ENCODE measurements at regions not wholly inside any gene's neighbourhood (a gene's known extent, or its start where the extent isn't known, plus 50 kb on each side); places are given as distances from the start of the nearest gene placed in this dataset.

GRCh38 chr11:19391026-19391425 lies 150.3 kb upstream of the E2F8 start:
- FAIRE-seq (no peak), DNase-seq (ENCODE audit: low read depth) (no peak)
- no peaks in the 10 kb centered on the region for H3K27me3 ChIP-seq (ENCODE audit: control insufficient read depth, insufficient read depth, low read length)
- TF ChIP-seq CTCF (IDR thresholded peaks at IDR 0.05; ENCODE audit: insufficient read depth, low read length, severe bottlenecking), result no peak
- no peak overlapping the region for H3K4me3 ChIP-seq (ENCODE audit: low read depth, low read length)
- no peaks in the 10 kb centered on the region for H3K36me3 ChIP-seq (ENCODE audit: control insufficient read depth, insufficient read depth, low read length)

GRCh38 chr11:19389787-19390303 lies 149.1 kb upstream of the E2F8 start:
- Histone ChIP-seq H3K36me3 (ENCODE audit: control insufficient read depth, insufficient read depth, low read length) (no peaks in the 10 kb centered on the region), H3K27me3 (ENCODE audit: control insufficient read depth, insufficient read depth, low read length) (no peaks in the 10 kb centered on the region), H3K4me3 (ENCODE audit: low read depth, low read length) (no peak overlapping the region)
- no peak for TF ChIP-seq CTCF (IDR thresholded peaks at IDR 0.05; ENCODE audit: insufficient read depth, low read length, severe bottlenecking)
- DNase-seq (ENCODE audit: low read depth), result no peak
- no peak for FAIRE-seq

- FAIRE-seq (no peak), DNase-seq (ENCODE audit: low read depth) (no peak)
- H3K4me3 ChIP-seq (ENCODE audit: low read depth, low read length), result no peak overlapping the region
- H3K27me3 ChIP-seq (ENCODE audit: control insufficient read depth, insufficient read depth, low read length), result peaks cover 1% of the 10 kb centered on the region
- H3K36me3 ChIP-seq (ENCODE audit: control insufficient read depth, insufficient read depth, low read length), result no peaks in the 10 kb centered on the region
- TF ChIP-seq CTCF (IDR thresholded peaks at IDR 0.05; ENCODE audit: insufficient read depth, low read length, severe bottlenecking), result no peak
Measured at GRCh38 chr11:19382131-19382611, 141.4 kb upstream of the E2F8 start.

- DNase-seq (ENCODE audit: low read depth) (peak; percentile 94), FAIRE-seq (peak; percentile 98)
- no peak for TF ChIP-seq CTCF (IDR thresholded peaks at IDR 0.05; ENCODE audit: insufficient read depth, low read length, severe bottlenecking)
- H3K27me3 ChIP-seq (ENCODE audit: control insufficient read depth, insufficient read depth, low read length), result peaks cover 1% of the 10 kb centered on the region
- no peaks in the 10 kb centered on the region for H3K36me3 ChIP-seq (ENCODE audit: control insufficient read depth, insufficient read depth, low read length)
- no peak overlapping the region for H3K4me3 ChIP-seq (ENCODE audit: low read depth, low read length)
Measured at GRCh38 chr11:19380375-19380774, 139.6 kb upstream of the E2F8 start.

- Histone ChIP-seq H3K27me3 (ENCODE audit: control insufficient read depth, insufficient read depth, low read length) (peaks cover 1% of the 10 kb centered on the region), H3K36me3 (ENCODE audit: control insufficient read depth, insufficient read depth, low read length) (no peaks in the 10 kb centered on the region), H3K4me3 (ENCODE audit: low read depth, low read length) (no peak overlapping the region)
- DNase-seq (ENCODE audit: low read depth) (no peak), FAIRE-seq (no peak)
- no peak for TF ChIP-seq CTCF (IDR thresholded peaks at IDR 0.05; ENCODE audit: insufficient read depth, low read length, severe bottlenecking)
Measured at GRCh38 chr11:19379465-19379864, 138.7 kb upstream of the E2F8 start.

- no peak for FAIRE-seq
- DNase-seq (ENCODE audit: low read depth), result no peak
- Histone ChIP-seq H3K27me3 (ENCODE audit: control insufficient read depth, insufficient read depth, low read length) (no peaks in the 10 kb centered on the region), H3K36me3 (ENCODE audit: control insufficient read depth, insufficient read depth, low read length) (no peaks in the 10 kb centered on the region), H3K4me3 (ENCODE audit: low read depth, low read length) (no peak overlapping the region)
- no peak for TF ChIP-seq CTCF (IDR thresholded peaks at IDR 0.05; ENCODE audit: insufficient read depth, low read length, severe bottlenecking)
Measured at GRCh38 chr11:19378814-19379213, 138.1 kb upstream of the E2F8 start.
